IMR-90 (cell line): ENCODE measurements at regions not wholly inside any gene's neighbourhood (a gene's known extent, or its start where the extent isn't known, plus 50 kb on each side); places are given as distances from the start of the nearest gene placed in this dataset.

Experiments
- BHLHE40 ChIP-seq: fragments of 150-350 bp; IDR thresholded peaks from 2 replicates; pipeline ENCODE4 v1.6.1; 2016; ENCODE audit warnings: mild to moderate bottlenecking, low read depth, low read length
- CTCF ChIP-seq: conservative IDR thresholded peaks from 2 replicates; pipeline ENCODE4 v1.5.1; 2012; ENCODE audit warnings: mild to moderate bottlenecking, low read depth, low read length, improper control_type of control experiment
- ELK1 ChIP-seq: fragments of 150-350 bp; IDR thresholded peaks from 2 replicates; pipeline ENCODE4 v1.6.1; 2016; ENCODE audit warnings: low read depth, mild to moderate bottlenecking, low read length, moderate library complexity, borderline replicate concordance
- MAFK ChIP-seq: IDR thresholded peaks from 2 replicates; pipeline ENCODE4 v1.6.1; 2012; ENCODE audit warnings: low read depth, low read length, improper control_type of control experiment
- MXI1 ChIP-seq: IDR thresholded peaks from 2 replicates; pipeline ENCODE4 v1.6.1; 2012; ENCODE audit warnings: low read depth, mild to moderate bottlenecking, low read length, moderate library complexity, borderline replicate concordance
- NFE2L2 ChIP-seq: fragments of 150-350 bp; IDR thresholded peaks from 2 replicates; pipeline ENCODE4 v1.6.1; 2016; ENCODE audit warnings: low read depth, mild to moderate bottlenecking, low read length
- POLR2A ChIP-seq: IDR thresholded peaks from 2 replicates; pipeline ENCODE4 v1.6.1; 2012; ENCODE audit warnings: mild to moderate bottlenecking, low read depth, low read length
- RAD21 ChIP-seq: IDR thresholded peaks from 2 replicates; pipeline ENCODE4 v1.6.1; 2012; ENCODE audit warnings: low read length, improper control_type of control experiment
- RCOR1 ChIP-seq: IDR thresholded peaks from 2 replicates; pipeline ENCODE4 v1.6.1; 2012; ENCODE audit warnings: mild to moderate bottlenecking, low read length, improper control_type of control experiment; ENCODE audit not compliant: insufficient replicate concordance
- RFX5 ChIP-seq: IDR thresholded peaks from 2 replicates; pipeline ENCODE4 v1.8.0; 2012; ENCODE audit warnings: low read depth, mild to moderate bottlenecking, low read length, moderate library complexity
- SMC3 ChIP-seq: fragments of 150-350 bp; IDR thresholded peaks from 2 replicates; pipeline ENCODE4 v1.6.1; 2016; ENCODE audit warnings: low read depth, mild to moderate bottlenecking, antibody characterized with exemption, low read length, moderate library complexity
- TF ChIP-seq, protein P1 (sequence below): fragments of 150-350 bp; IDR thresholded peaks from 2 replicates; pipeline ENCODE4 v1.6.1; 2017; ENCODE audit warnings: mild to moderate bottlenecking, antibody characterized with exemption, low read length, low read depth

DNA sequence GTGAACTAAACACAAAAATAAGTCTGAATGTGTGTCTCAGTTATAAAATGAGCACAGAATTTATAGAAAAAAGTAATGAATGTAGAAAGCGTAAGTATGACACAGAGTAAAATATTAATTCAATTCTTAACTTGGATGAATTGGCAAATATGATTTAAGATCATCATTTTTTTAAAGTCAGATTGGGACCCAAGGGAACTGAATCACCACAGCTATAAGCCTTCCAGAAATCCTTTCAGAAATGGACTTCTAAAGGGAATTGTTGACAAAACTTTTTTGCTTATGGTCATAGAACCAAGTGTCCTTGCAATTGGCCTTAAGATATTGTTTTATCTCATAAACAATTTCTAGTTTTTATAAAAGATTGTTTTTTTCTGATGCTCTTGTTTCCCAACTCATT lies 495.1 kb upstream of the DAB2 start:
- TF ChIP-seq MAFK: no peak
- no peak for TF ChIP-seq CTCF
- no peak for TF ChIP-seq MXI1
- no peak for TF ChIP-seq RAD21
- no peak for TF ChIP-seq POLR2A
- no peak for TF ChIP-seq SMC3
- no peak for TF ChIP-seq RCOR1
- TF ChIP-seq BHLHE40: no peak
- TF ChIP-seq RFX5: no peak
- TF ChIP-seq, protein P1, sequence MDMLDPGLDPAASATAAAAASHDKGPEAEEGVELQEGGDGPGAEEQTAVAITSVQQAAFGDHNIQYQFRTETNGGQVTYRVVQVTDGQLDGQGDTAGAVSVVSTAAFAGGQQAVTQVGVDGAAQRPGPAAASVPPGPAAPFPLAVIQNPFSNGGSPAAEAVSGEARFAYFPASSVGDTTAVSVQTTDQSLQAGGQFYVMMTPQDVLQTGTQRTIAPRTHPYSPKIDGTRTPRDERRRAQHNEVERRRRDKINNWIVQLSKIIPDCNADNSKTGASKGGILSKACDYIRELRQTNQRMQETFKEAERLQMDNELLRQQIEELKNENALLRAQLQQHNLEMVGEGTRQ: no peak
- TF ChIP-seq NFE2L2: no peak
- no peak for TF ChIP-seq ELK1
